Activated CD4-positive, alpha-beta T cell treated with anti-CD3 and anti-CD28 coated beads for 48 hours (primary cell): ENCODE measurements at regions not wholly inside any gene's neighbourhood (a gene's known extent, or its start where the extent isn't known, plus 50 kb on each side); places are given as distances from the start of the nearest gene placed in this dataset.
"Not testable (repeated sequence)": the region's sequence is repeated elsewhere in the genome, so short reads cannot be mapped to it uniquely, and the experiment has no call there.

Experiments
- DNase-seq: peaks from one replicate; pipeline ENCODE4 v3.0.0-alpha.2; 2020

GRCh38 chr11:98289617-98290263, 731.0 kb upstream of the CNTN5 start:
- DNase-seq, result no peak

- DNase-seq, result no peak
Measured at GRCh38 chr11:98296091-98296880, 724.5 kb upstream of the CNTN5 start.

- DNase-seq, result no peak
Measured at GRCh38 chr11:98300719-98301118, 720.0 kb upstream of the CNTN5 start.

GRCh38 chr11:98307827-98308491, 712.8 kb upstream of the CNTN5 start:
- no peak for DNase-seq

GRCh38 chr11:98330306-98330705, 690.4 kb upstream of the CNTN5 start:
- DNase-seq, result not testable (repeated sequence)

GRCh38 chr11:98358551-98358950, 662.2 kb upstream of the CNTN5 start:
- DNase-seq, result no peak

- DNase-seq, result no peak
Measured at GRCh38 chr11:98365190-98365589, 655.6 kb upstream of the CNTN5 start.

GRCh38 chr11:98365941-98366340, 654.8 kb upstream of the CNTN5 start:
- no peak for DNase-seq

- no peak for DNase-seq
Measured at GRCh38 chr11:98390391-98390790, 630.4 kb upstream of the CNTN5 start.

GRCh38 chr11:98394500-98394899, 626.2 kb upstream of the CNTN5 start:
- DNase-seq, result not testable (repeated sequence)

- no peak for DNase-seq
Measured at GRCh38 chr11:98398508-98398907, 622.2 kb upstream of the CNTN5 start.

GRCh38 chr11:98409069-98409468, 611.7 kb upstream of the CNTN5 start:
- DNase-seq, result no peak

- DNase-seq, result no peak
Measured at GRCh38 chr11:98411777-98412176, 609.0 kb upstream of the CNTN5 start.

- DNase-seq, result no peak
Measured at GRCh38 chr11:98417256-98417755, 603.4 kb upstream of the CNTN5 start.

- DNase-seq, result no peak
Measured at GRCh38 chr11:98423933-98424332, 596.8 kb upstream of the CNTN5 start.

- DNase-seq, result not testable (repeated sequence)
Measured at GRCh38 chr11:98424773-98425172, 596.0 kb upstream of the CNTN5 start.

GRCh38 chr11:98431463-98432359, 589.0 kb upstream of the CNTN5 start:
- no peak for DNase-seq

- no peak for DNase-seq
Measured at GRCh38 chr11:98434296-98434695, 586.5 kb upstream of the CNTN5 start.

- no peak for DNase-seq
Measured at GRCh38 chr11:98453378-98453777, 567.4 kb upstream of the CNTN5 start.

GRCh38 chr11:98455500-98456307, 565.0 kb upstream of the CNTN5 start:
- DNase-seq, result no peak

- DNase-seq, result no peak
Measured at GRCh38 chr11:98456308-98456680, 564.5 kb upstream of the CNTN5 start.

GRCh38 chr11:98495016-98495415, 525.7 kb upstream of the CNTN5 start:
- DNase-seq, result no peak
